NCI-H2196 treated with DMSO at 0.1 percent for 48 hours (cell line): ENCODE measurements at regions not wholly inside any gene's neighbourhood (a gene's known extent, or its start where the extent isn't known, plus 50 kb on each side); places are given as distances from the start of the nearest gene placed in this dataset.

Source experiments
- DNase-seq: peaks from one replicate; lab custom pipeline; 2025; ENCODE audit not compliant: unreplicated experiment; lab: John Stamatoyannopoulos, UW

- no peak for DNase-seq
Measured at GRCh38 chr3:19725000-19725399, 209.0 kb downstream of the EFHB start.

DNA sequence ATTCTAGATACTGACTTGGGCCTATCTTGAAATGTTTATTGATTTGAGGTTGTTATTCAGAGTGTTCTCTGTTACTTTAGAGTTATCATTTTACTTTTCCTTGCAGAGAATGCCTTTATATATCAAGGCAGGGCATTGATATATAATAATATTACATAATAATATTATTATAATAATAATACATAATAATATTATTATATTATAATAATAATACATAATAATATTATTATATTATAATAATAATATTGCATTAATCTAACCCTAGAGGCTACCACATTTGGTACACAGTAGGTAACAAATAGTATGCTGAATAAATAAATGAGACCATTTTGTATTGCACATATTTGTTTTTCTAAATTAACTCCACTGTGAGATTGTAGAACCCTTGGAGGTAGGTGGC is 216.3 kb downstream of the EFHB start:
- DNase-seq: no peak

GRCh38 chr3:19711160-19711782 is 222.7 kb downstream of the EFHB start:
- no peak for DNase-seq

GRCh38 chr3:19702416-19703078 is 231.5 kb downstream of the EFHB start:
- peak; percentile 2 for DNase-seq

GRCh38 chr3:19688767-19689166 is 245.2 kb downstream of the EFHB start:
- no peak for DNase-seq

GRCh38 chr3:19668163-19668562 is 265.9 kb downstream of the EFHB start:
- no peak for DNase-seq

DNA sequence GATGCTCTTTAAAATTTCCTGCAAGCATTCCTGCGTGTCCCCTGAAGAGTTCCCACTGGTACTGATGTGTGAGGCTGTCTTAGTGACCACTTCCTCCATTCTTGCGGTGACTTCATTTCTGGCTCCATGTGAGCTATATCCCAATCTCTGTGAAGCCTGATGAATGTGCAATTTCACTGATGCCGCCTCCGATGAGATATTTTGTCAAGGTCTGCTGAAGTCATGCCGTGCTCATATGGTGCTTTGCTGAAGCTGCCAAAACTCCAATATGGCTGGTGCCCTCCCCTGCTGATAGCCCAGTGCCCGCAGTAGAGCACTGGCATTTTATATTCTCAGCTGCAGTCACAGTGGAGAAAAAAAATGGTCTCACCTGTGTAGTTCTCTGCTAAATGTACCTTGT is 271.5 kb downstream of the EFHB start:
- no peak for DNase-seq

DNA sequence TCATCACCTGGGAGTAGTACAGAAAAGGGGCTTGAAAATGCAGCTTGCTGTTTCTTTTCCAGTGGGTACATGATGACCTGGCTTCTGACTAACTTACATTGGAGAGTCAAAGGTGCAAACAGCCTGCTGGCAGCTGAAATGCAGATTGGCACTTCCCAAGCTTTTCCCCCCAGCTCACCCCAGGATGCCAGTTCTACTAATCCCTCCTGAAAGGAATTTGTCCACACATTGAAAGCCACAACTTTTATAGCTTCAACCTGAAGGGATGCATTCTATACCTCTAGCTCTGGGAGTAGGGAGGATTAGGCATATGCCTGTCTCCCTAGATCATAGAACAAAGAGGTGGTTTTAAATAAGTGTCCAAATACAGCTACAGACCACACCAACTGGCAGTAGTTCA is 281.7 kb downstream of the EFHB start:
- no peak for DNase-seq

DNA sequence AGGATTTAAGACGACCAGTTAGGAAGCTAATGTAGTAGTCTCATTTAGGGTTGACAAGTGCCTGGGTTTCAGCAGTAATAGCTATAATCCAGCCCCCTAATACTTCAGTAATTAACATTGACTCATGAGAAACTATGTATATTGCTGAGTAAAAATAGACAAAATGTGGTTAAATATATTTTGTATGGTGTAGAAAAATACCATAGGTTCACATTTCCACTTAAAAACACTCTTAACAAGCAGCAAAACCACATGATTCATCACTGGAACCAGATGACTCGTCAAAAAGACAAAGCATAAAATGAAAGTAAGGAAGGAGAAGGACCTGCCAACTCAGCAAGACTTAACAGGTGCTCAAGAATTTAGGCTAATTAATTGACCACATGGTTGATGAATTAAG is 288.9 kb downstream of the EFHB start:
- DNase-seq: no peak

DNA sequence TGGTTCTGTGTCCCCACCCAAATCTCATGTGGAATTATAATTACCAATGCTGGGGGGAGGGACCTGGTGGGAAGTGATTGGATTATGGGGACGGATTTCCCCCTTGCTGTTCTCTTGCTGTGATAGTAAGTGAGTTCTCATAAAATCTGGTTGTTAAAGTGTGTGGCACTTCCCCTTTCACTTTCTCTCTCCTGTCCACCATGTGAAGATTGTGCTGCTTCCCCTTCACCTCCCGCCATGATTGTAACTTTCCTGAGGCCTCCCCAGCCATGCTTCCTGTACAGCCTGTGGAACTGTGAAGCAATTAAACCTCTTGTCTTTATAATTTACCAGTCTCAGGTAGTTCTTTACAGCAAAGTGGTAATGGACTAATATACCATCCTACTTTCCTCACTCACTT is 289.6 kb downstream of the EFHB start:
- no peak for DNase-seq

- no peak for DNase-seq
Measured at GRCh38 chr3:19641408-19641807, 292.6 kb downstream of the EFHB start.

DNA sequence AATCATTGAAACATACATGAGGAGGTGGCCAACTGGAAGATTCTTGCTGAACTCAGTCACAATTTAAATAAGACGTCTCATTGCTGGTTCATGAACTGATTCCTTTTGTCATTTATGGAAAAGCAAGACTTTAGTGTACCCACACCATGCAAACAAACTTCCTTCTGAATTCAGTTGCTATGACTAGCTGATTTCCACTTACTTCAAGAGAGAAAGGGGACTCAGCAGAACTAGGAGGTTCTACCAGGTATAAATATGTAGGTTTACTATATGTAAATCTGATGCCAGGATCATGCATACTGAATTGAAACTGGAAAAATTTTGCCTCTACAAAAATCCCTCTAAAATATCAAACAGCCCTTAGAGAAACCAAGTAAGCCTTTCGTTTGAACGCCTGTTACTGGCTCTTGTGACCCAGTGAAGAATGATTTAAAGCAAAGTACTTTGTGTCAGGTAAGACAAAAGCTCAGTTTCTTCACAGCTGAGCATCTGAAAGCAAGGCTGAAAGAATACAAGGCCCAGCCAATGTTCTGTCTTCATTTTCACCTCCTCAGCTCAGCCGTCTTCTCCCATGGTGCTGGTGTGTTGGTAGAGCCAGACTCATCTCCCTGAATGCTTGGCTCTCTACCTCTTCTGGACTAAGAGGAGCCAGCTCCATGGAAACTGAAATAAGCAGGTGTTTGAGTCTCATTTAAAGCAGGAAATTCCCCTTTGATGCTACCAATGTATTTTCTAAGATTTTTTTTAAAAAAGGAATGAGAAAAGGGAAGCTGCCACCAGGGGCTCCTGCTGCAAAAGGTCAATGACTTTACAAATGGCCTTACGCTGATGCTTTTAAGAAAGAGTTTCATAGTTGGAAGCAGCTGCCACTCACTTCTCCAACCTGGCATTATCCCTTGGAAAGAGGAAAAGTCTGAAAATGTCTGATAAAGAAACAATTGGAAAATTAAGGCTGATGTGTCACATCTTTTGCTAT is 301.6 kb downstream of the EFHB start:
- DNase-seq: no peak

GRCh38 chr3:19598870-19599269 is 335.1 kb downstream of the EFHB start:
- no peak for DNase-seq

DNA sequence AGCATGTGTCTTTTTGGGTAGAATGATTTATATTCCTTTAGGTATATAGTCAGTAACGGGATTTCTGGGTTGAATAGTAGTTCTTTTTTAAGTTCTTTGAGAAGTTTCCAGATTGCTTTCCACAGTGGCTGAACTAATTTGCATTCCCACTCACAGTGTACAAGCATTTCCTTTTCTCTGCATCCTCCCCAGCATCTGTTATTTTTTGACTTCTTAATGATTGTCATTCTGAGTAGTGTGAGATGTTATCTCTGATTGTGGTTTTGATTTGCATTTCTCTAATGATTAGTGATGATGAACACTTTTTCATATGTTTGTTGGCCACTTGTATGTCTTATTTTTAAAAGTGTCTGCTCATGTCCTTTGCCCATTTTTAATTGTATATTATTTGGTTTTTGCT is 337.6 kb downstream of the EFHB start:
- DNase-seq: no peak

DNA sequence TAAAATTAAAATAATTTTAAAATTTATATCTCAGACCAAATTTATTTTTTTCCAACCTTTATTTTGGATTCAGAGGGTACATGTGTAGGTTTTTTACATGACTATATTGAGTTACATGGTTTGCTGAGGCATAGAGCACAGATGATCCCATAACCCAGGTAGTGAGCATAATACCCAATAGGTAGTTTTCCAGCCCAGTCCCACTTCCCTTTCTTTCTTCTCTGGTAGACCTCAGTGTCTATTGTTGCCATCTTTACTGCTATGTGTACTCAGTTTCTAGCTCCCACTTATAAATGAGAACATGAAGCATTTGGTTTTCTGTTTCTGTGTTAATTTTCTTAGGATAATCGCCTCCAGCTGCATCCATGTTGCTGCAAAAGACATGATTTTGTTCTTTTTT is 338.1 kb downstream of the EFHB start:
- DNase-seq: no peak
